SK-N-SH treated with all-trans-retinoic acid at 6 μM for 48 hours (cell line): ENCODE measurements at regions not wholly inside any gene's neighbourhood (a gene's known extent, or its start where the extent isn't known, plus 50 kb on each side); places are given as distances from the start of the nearest gene placed in this dataset.

Experiments
- ARNTL ChIP-seq: fragments of 450-650 bp; formaldehyde crosslinking; IDR thresholded peaks from 2 replicates; pipeline ENCODE4 v1.5.0; 2020; ENCODE audit warnings: low read depth, mild to moderate bottlenecking, moderate library complexity, borderline replicate concordance
- ZC3H10 ChIP-seq: fragments of 250-450 bp; sonication (Bioruptor Pico); IDR thresholded peaks from 2 replicates; pipeline ENCODE4 v1.5.1; 2021; ENCODE audit warnings: mild to moderate bottlenecking, moderate library complexity
- ZFP3 ChIP-seq: fragments of 250-450 bp; sonication (Bioruptor Pico); IDR thresholded peaks from 2 replicates; pipeline ENCODE4 v1.5.0; 2020; ENCODE audit warnings: mild to moderate bottlenecking, moderate library complexity

DNA sequence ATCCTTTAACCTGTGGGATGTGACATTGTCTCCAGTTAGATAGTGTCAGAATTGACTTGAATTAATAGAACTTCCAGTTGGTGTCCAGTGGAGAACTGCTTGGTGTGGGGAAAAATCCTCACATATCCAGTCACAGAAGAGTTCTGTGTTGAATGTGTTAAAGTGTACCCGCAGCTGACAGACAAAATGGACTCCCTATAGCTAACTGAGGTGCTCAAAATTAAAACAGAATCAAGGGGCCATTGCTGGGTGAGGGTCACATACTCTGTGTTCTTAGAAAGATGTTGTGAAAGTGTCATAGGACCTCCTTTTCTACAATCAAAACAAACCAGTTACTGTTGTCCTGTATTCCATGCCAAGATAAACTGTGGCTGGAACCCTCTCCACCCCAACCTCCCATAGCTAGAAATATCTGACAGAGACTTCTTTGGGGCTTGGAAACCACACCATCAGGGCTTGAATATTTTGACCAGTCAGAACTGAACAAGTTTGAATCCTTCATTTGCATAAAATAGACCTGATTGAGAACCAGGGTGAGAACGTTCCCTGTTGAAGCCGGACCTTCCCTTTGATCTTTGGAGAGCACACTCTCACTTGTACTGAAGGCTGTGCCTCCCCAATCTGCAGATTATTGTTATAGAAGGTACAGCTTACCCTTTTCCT lies 164.0 kb upstream of the ZNF608 start:
- TF ChIP-seq ARNTL (no peak), ZC3H10 (no peak), ZFP3 (CRISPR knock-in tag) (no peak)
